UCSD-AML1 (cell line): ENCODE measurements at regions not wholly inside any gene's neighbourhood (a gene's known extent, or its start where the extent isn't known, plus 50 kb on each side); places are given as distances from the start of the nearest gene placed in this dataset.

ENCODE experiments used
- DNase-seq: peaks from one replicate; lab custom pipeline; 2025; ENCODE audit not compliant: unreplicated experiment; lab: John Stamatoyannopoulos, UW

DNA sequence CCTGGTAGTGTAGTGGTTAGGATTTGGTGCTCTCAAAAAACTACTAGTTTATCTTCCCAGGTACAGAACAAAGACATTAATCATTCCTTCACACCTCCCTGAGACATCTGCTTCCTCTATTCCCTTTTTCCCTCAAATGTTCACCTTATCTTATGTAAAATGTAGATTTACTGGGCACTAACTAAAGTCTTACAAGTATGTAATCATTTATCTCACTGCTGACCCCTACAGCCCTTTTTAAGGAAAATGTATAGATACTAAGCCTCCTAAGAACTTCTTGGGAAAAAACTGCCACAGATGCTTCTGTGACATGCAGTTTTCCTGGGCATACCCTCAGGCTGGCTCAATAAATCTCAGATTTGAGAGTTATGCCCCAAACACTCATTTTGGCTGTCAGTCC is 50.8 kb upstream of the NEK7 start:
- DNase-seq: no peak
